GM21576 (cell line): ENCODE measurements at regions not wholly inside any gene's neighbourhood (a gene's known extent, or its start where the extent isn't known, plus 50 kb on each side); places are given as distances from the start of the nearest gene placed in this dataset.
A peak's percentile ranks its signal among the peaks of the same experiment; 100 is the strongest.

Source experiments
- ATAC-seq: cut with Tn5 transposase; IDR thresholded peaks from one replicate; pipeline ENCODE4 v1.9.1; 2021; ENCODE audit warnings: mild to moderate bottlenecking, moderate library complexity; ENCODE audit not compliant: unreplicated experiment

GRCh38 chr15:47944637-47945288, 176.0 kb upstream of the SLC24A5 start:
- ATAC-seq: no peak

GRCh38 chr15:47945872-47946650, 174.7 kb upstream of the SLC24A5 start:
- no peak for ATAC-seq

GRCh38 chr15:47949815-47950214, 171.0 kb upstream of the SLC24A5 start:
- ATAC-seq: no peak

- ATAC-seq: no peak
These were observed 170.3 kb upstream of the SLC24A5 start for GRCh38 chr15:47950447-47950846.

- no peak for ATAC-seq
These were observed 169.0 kb upstream of the SLC24A5 start for GRCh38 chr15:47951781-47952180.

- ATAC-seq: no peak
These were observed 166.6 kb upstream of the SLC24A5 start for GRCh38 chr15:47954196-47954595.

GRCh38 chr15:47955021-47955420, 165.8 kb upstream of the SLC24A5 start:
- ATAC-seq: no peak

GRCh38 chr15:47959617-47960413, 161.0 kb upstream of the SLC24A5 start:
- ATAC-seq: no peak

- ATAC-seq: peak; percentile 81
These were observed 159.2 kb upstream of the SLC24A5 start for GRCh38 chr15:47961401-47962090.

- ATAC-seq: no peak
These were observed 157.5 kb upstream of the SLC24A5 start for GRCh38 chr15:47963265-47963664.

GRCh38 chr15:47964229-47964628, 156.6 kb upstream of the SLC24A5 start:
- ATAC-seq: no peak

- ATAC-seq: no peak
These were observed 155.5 kb upstream of the SLC24A5 start for GRCh38 chr15:47965297-47965696.

GRCh38 chr15:47968593-47968992, 152.2 kb upstream of the SLC24A5 start:
- ATAC-seq: no peak

- ATAC-seq: no peak
These were observed 149.2 kb upstream of the SLC24A5 start for GRCh38 chr15:47971637-47972036.

GRCh38 chr15:47972738-47973137, 148.1 kb upstream of the SLC24A5 start:
- ATAC-seq: no peak

- ATAC-seq: no peak
These were observed 146.1 kb upstream of the SLC24A5 start for GRCh38 chr15:47974724-47975123.

GRCh38 chr15:47975427-47975826, 145.4 kb upstream of the SLC24A5 start:
- no peak for ATAC-seq

GRCh38 chr15:47983533-47983932, 137.3 kb upstream of the SLC24A5 start:
- no peak for ATAC-seq

GRCh38 chr15:47985568-47985967, 135.2 kb upstream of the SLC24A5 start:
- no peak for ATAC-seq

GRCh38 chr15:47987461-47987860, 133.3 kb upstream of the SLC24A5 start:
- ATAC-seq: no peak

GRCh38 chr15:47987908-47988532, 132.8 kb upstream of the SLC24A5 start:
- ATAC-seq: peak; percentile 96
